Heart right ventricle (tissue), 16 donors: ENCODE measurements at regions not wholly inside any gene's neighbourhood (a gene's known extent, or its start where the extent isn't known, plus 50 kb on each side); places are given as distances from the start of the nearest gene placed in this dataset.

ENCODE experiments used
- ATAC-seq, 8 donors: fragments of 200-7000 bp; cut with Tn5 transposase; one replicate each; pipeline ENCODE4 v1.9.1; 2020; ENCODE audit warnings: mild to moderate bottlenecking in 8 of 8, moderate library complexity in 8 of 8, moderate number of reproducible peaks in 1 of 8
- DNase-seq, 2 donors: peaks; one replicate each; pipeline ENCODE4 v3.0.0-alpha.2; 2020
- H3K27ac ChIP-seq, 10 donors: fragments of 200-600 bp; sonication (generic) in 2 of 10; one replicate each; pipeline versions ENCODE4 v1.5.0 to v1.8.0; 2020 to 2022; ENCODE audit warnings: mild to moderate bottlenecking in 3 of 10
- H3K27me3 ChIP-seq, 7 donors: fragments of 200-600 bp; one replicate each; pipeline ENCODE4 v1.8.0; 2021 to 2022; ENCODE audit warnings: mild to moderate bottlenecking in 2 of 7
- H3K36me3 ChIP-seq, 9 donors: fragments of 200-600 bp; sonication (generic) in 1 of 9; one replicate each; pipeline versions ENCODE4 v1.5.0 to v1.8.0; 2020 to 2022; ENCODE audit warnings: mild to moderate bottlenecking in 2 of 9
- H3K4me1 ChIP-seq, 9 donors: fragments of 200-600 bp; sonication (generic) in 1 of 9; one replicate each; pipeline versions ENCODE4 v1.5.0 to v1.8.0; 2020 to 2022; ENCODE audit warnings: mild to moderate bottlenecking in 4 of 9
- H3K4me3 ChIP-seq, 10 donors: fragments of 200-600 bp; sonication (generic) in 2 of 10; one replicate each; pipeline versions ENCODE4 v1.5.0 to v1.8.0; 2020 to 2022; ENCODE audit warnings: mild to moderate bottlenecking in 7 of 10, moderate library complexity in 2 of 10
- H3K9me3 ChIP-seq, 11 donors: fragments of 200-600 bp in 10 of 11; sonication (generic) in 2 of 11; one replicate each; pipeline versions ENCODE4 v1.5.0 to v1.8.0; 2013 to 2022; ENCODE audit warnings: mild to moderate bottlenecking in 2 of 11, control low read depth in 1 of 11, moderate library complexity in 1 of 11
- WGBS, 2 donors: extraction: QIAGEN DNeasy Blood & Tissue Kit; methylation state at CpG; one replicate each; pipeline ENCODE4 v1.1.7; 2013; ENCODE audit warnings: inconsistent platforms in 1 of 2; 5-methylcytosine and 5-hydroxymethylcytosine counted together
- intact Hi-C, 10 donors: fragments of 100-400 bp; cut with DNase I; formaldehyde crosslinking; loops; one replicate each; pipeline versions ENCODE4 v1.11.1 to v1.14.2; 2022
- TF ChIP-seq, protein P1 (sequence below), 9 donors: fragments of 200-600 bp; sonication (generic) in 2 of 9; IDR thresholded peaks; one replicate each; pipeline versions ENCODE4 v1.5.0 to v1.8.0; 2021 to 2022; ENCODE audit warnings: antibody characterized with exemption in 9 of 9, mild to moderate bottlenecking in 5 of 9, moderate library complexity in 1 of 9
- donor health status: Arrhythmogenic right ventricular cardiomyopathy.
- donor health status: ischemic (EF 13 %, LVEDD 7.1; RV severe dilation, severe dysfunction).
- donor health status: healthy with polysubstance abuse.
- donor health status: DM: no; HTN: yes; CAD: no.
- donor health status: DM: no; HTN: no; CAD: no.
- donor health status: ischemic (EF 25% LVEDD 6.9; RV normal size, moderate dysfunction).
- donor health status: ischemic (EF 25% LVEDD 5.7; RV mildly dilated, moderate dysfunction).
- donor health status: healthy.
- donor health status: DM: yes; HTN: yes; CAD: no.
- donor health status: Ischemic cardiomyopathy.
- donor health status: ischemic (EF 35%, LVEDD 5.7; RV mildly dilated, moderate dysfunction).
- donor health status: nonischemic (EF 11% LVEDD 7.7; RV severe dilation, severe dysfunction).
- donor health status: DM: yes; HTN: yes; CAD: no.
- donor health status: PGD.
- donor health status: ischemic (EF 29% LVEDD 5.4; RV normal size, mild dysfunction).
- donor health status: nonischemic (EF 23%, LVEDD 6.1; RV moderate dilation, normal function).

DNA sequence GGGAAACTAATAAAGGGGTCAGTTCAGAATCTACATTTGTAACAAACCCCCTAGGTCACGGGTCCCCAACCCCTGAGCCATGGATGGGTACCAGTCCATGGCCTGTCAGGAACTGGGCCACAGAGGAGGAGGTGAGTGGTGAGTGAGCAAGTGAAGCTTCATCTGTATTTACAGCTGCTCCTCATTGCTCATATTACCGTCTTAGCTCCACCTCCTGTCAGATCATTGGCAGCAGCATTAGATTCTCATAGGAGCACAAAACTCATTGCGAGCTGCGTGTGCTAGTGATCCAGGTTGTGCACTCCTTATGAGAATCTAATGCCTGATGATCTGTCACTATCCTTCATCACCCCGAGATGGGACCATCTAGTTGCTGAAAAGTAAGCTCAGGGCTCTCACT, 88.4 kb upstream of the MPP7 start:
- 81 to 90% methylated on average over 5 of the region's 5 CpGs for WGBS, 2 donors
- Histone ChIP-seq H3K4me3 (no peak overlapping the region), H3K9me3 (no peaks in the 10 kb centered on the region), H3K4me1 (peaks cover 0 to 7% (median 0%) of the 10 kb centered on the region in 9 donors), H3K27ac (no peak overlapping the region), H3K36me3 (no peaks in the 10 kb centered on the region), H3K27me3 (peaks cover 0 to 16% (median 5%) of the 10 kb centered on the region in 7 donors)
- ATAC-seq (no peak), DNase-seq (no peak)
- TF ChIP-seq, protein P1, sequence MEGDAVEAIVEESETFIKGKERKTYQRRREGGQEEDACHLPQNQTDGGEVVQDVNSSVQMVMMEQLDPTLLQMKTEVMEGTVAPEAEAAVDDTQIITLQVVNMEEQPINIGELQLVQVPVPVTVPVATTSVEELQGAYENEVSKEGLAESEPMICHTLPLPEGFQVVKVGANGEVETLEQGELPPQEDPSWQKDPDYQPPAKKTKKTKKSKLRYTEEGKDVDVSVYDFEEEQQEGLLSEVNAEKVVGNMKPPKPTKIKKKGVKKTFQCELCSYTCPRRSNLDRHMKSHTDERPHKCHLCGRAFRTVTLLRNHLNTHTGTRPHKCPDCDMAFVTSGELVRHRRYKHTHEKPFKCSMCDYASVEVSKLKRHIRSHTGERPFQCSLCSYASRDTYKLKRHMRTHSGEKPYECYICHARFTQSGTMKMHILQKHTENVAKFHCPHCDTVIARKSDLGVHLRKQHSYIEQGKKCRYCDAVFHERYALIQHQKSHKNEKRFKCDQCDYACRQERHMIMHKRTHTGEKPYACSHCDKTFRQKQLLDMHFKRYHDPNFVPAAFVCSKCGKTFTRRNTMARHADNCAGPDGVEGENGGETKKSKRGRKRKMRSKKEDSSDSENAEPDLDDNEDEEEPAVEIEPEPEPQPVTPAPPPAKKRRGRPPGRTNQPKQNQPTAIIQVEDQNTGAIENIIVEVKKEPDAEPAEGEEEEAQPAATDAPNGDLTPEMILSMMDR (IDR thresholded peaks at IDR 0.05): no peak
- intact Hi-C loops: loop anchor here in 2 of 10 donors (5.0 to 10.0 kb wide), 2 partner anchors 646 to 944 kb away; partner anchors contain the start of gene MKX (in 1 of the 2)

DNA sequence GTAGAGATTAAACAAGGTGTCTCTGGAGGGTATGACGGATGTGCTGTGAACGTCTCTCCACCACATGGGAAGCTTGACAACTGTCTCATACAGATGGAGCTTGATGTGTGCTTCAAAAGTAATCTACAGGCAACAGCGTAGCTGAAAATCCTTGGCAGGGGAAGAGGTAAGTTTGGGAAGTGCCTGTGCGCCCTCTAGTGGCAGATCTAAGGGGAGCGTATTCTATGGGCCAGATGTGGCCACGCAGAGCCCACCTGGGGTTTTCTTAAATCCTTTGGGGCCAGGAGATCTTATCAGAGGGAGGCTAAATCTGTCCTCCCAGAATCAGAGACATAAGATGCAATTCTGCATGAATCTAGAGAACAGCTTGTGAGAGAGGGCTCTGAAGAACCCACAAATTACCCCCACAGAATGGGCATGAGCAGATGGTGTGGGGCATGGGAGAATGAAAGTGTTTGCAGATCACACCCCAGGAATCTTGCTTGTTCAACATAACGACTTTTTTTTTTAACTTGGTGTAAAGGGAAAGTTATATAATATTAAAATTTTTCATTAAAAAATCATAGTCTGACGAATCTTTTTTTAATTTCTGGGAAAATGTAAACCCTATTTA, 91.2 kb upstream of the MPP7 start:
- WGBS, 2 donors: 9 to 10% methylated on average over 8 of the region's 8 CpGs
- no peaks in the 10 kb centered on the region for H3K9me3 ChIP-seq
- intact Hi-C loops: loop anchor here in 2 of 10 donors (5.0 to 10.0 kb wide), 2 partner anchors 649 to 947 kb away; partner anchors contain the start of gene MKX (in 1 of the 2)
- H3K27ac ChIP-seq: no peak overlapping the region
- peaks cover 0 to 3% (median 0%) of the 10 kb centered on the region in 7 donors for H3K27me3 ChIP-seq
- TF ChIP-seq, protein P1 (IDR thresholded peaks at IDR 0.05): peak; percentile 72 to 95 (median 91)
- peaks cover 0 to 7% (median 0%) of the 10 kb centered on the region in 9 donors for H3K4me1 ChIP-seq
- H3K36me3 ChIP-seq: no peaks in the 10 kb centered on the region
- no peak overlapping the region for H3K4me3 ChIP-seq
- peak; percentile 30 to 45 for DNase-seq
- ATAC-seq: peak; percentile 61 to 90 (median 79)

DNA sequence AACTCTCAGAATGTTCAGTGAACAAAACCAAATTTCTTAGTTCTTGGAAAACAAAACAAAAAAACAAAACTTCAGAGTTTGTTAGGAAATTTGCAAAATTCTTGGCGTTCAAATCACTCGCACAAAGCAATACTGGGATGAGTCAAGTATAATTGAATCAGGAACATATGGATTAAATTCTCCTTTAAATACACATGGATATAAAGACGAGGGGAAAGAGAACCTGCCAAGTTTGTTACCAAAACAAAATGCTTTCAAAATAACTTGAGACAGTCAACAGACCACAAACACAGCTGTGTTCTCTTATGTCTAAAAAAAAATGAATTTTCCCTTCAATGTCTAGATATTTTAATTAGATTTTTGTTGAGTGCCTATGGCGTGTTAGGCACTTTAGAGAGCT, 93.5 kb upstream of the MPP7 start:
- Histone ChIP-seq H3K4me3 (no peak overlapping the region), H3K27me3 (peaks cover 0 to 5% (median 0%) of the 10 kb centered on the region in 7 donors), H3K9me3 (no peaks in the 10 kb centered on the region), H3K36me3 (no peaks in the 10 kb centered on the region), H3K27ac (no peak overlapping the region), H3K4me1 (peaks cover 0 to 17% (median 0%) of the 10 kb centered on the region in 9 donors)
- no peak for ATAC-seq
- TF ChIP-seq, protein P1 (IDR thresholded peaks at IDR 0.05): no peak
- WGBS, 2 donors: 71 to 80% methylated on average over 4 of the region's 4 CpGs
- DNase-seq: no peak
- intact Hi-C loops: loop anchor here in 1 of 10 donors (10.0 kb wide), 1 partner anchor 652 kb away; the partner anchor contains the start of gene MKX

DNA sequence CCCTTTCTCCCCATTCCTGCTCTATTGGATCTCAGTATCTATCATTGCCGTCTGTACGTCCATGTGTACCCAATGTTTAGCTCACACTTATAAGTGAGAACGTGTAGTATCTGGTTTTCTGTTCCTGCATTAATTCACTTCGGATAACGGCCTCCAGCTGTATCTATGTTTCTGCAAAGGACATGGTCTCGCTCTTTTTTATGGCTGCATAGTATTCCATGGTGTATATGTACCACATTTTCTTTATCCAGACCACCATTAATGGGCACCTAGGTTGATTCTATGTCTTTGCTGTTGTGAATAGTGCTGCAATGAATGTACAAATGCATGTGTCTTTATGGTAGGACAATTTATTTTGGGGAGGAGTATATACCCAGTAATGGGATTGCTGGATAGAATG, 94.4 kb upstream of the MPP7 start:
- H3K4me1 ChIP-seq: peaks cover 0 to 26% (median 0%) of the 10 kb centered on the region in 9 donors
- TF ChIP-seq, protein P1 (IDR thresholded peaks at IDR 0.05): no peak
- DNase-seq (no peak), ATAC-seq (no peak)
- 90 to 92% methylated on average over 6 of the region's 6 CpGs for WGBS, 2 donors
- H3K27ac ChIP-seq: no peak overlapping the region
- no peaks in the 10 kb centered on the region for H3K36me3 ChIP-seq
- intact Hi-C loops: loop anchor here in 1 of 10 donors (10.0 kb wide), 1 partner anchor 652 kb away; the partner anchor contains the start of gene MKX
- peaks cover 0 to 7% (median 0%) of the 10 kb centered on the region in 7 donors for H3K27me3 ChIP-seq
- H3K4me3 ChIP-seq: no peak overlapping the region
- no peaks in the 10 kb centered on the region for H3K9me3 ChIP-seq
